Nephron (organoid): ENCODE measurements at regions not wholly inside any gene's neighbourhood (a gene's known extent, or its start where the extent isn't known, plus 50 kb on each side); places are given as distances from the start of the nearest gene placed in this dataset.

Source experiments
- H3K27ac Mint-ChIP-seq, 3 experiments: 2 replicates each; pipeline ENCODE4 v1.8.0; 2020; ENCODE audit warnings: mixed read lengths in 3 of 3, mild to moderate bottlenecking in 2 of 3, moderate library complexity in 1 of 3
- H3K27me3 Mint-ChIP-seq: 2 replicates; pipeline ENCODE4 v1.8.0; 2021; ENCODE audit warnings: low read depth, mild to moderate bottlenecking, moderate library complexity, mixed read lengths
- H3K36me3 Mint-ChIP-seq: 2 replicates; pipeline ENCODE4 v1.8.0; 2020; ENCODE audit warnings: low read depth, mixed read lengths
- H3K4me1 Mint-ChIP-seq: 2 replicates; pipeline ENCODE4 v1.8.0; 2020; ENCODE audit warnings: mixed read lengths
- H3K4me3 Mint-ChIP-seq, 3 experiments: 2 replicates each; pipeline ENCODE4 v1.8.0; 2020; ENCODE audit warnings: mild to moderate bottlenecking in 3 of 3, mixed read lengths in 3 of 3, moderate library complexity in 2 of 3
- H3K9me3 Mint-ChIP-seq: 2 replicates; pipeline ENCODE4 v1.8.0; 2020; ENCODE audit warnings: mixed read lengths
- TF ChIP-seq, protein P1 (sequence below), 3 experiments: fragments of 200-600 bp; sonication (generic); IDR thresholded peaks; one replicate each; pipeline ENCODE4 v1.5.0; 2021; ENCODE audit warnings: antibody characterized with exemption in 3 of 3; ENCODE audit not compliant: unreplicated experiment in 3 of 3

DNA sequence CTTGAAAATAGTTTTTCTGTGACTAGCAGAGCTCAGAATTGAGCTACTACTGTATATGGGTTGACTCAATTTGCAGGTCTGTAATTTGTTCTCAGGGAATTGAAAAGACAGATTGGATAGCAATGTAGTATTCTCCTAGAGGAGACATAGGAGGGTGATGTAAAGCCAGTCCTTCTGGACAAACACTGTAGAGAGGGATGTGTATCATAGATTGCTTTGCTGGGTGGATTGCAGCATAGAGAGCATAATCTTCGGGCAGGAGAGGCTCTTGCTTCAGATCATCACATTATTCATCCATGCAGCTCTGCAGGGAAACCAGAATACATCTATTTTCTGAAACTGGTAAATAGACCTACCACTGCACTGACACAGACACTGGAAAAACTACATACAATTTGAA lies 1110.5 kb downstream of the RAPGEF2 start:
- Mint-ChIP-seq H3K36me3 (no peaks in the 10 kb centered on the region), H3K9me3 (peaks cover 25% of the 10 kb centered on the region), H3K4me1 (no peaks in the 10 kb centered on the region), H3K4me3 (no peak overlapping the region), H3K27ac (no peak overlapping the region), H3K27me3 (no peaks in the 10 kb centered on the region)
- TF ChIP-seq, protein P1, sequence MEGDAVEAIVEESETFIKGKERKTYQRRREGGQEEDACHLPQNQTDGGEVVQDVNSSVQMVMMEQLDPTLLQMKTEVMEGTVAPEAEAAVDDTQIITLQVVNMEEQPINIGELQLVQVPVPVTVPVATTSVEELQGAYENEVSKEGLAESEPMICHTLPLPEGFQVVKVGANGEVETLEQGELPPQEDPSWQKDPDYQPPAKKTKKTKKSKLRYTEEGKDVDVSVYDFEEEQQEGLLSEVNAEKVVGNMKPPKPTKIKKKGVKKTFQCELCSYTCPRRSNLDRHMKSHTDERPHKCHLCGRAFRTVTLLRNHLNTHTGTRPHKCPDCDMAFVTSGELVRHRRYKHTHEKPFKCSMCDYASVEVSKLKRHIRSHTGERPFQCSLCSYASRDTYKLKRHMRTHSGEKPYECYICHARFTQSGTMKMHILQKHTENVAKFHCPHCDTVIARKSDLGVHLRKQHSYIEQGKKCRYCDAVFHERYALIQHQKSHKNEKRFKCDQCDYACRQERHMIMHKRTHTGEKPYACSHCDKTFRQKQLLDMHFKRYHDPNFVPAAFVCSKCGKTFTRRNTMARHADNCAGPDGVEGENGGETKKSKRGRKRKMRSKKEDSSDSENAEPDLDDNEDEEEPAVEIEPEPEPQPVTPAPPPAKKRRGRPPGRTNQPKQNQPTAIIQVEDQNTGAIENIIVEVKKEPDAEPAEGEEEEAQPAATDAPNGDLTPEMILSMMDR (IDR thresholded peaks at IDR 0.05; ENCODE audit: unreplicated experiment in 3 of 3): no peak

DNA sequence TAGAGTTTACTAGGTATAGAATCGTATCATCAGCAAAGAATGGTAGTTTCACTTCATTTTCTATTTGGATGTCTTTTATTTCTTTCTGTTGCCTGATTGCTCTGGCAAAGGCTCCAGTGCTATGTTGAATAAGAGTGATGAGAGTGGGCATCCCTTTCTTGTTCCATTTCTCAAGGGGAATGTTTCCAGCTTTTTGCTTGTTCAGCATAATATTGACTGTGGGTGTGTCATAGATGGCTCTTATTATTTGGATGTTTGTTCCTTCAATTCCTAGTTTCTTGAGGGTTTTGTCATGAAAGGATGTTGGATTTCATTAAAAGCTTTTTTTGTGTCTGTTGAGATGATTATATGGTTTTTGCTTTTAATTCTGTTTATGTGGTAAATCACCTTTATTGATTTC lies 1114.5 kb downstream of the RAPGEF2 start:
- Mint-ChIP-seq H3K27me3 (no peaks in the 10 kb centered on the region), H3K27ac (no peak overlapping the region), H3K4me1 (no peaks in the 10 kb centered on the region), H3K9me3 (peaks cover 43% of the 10 kb centered on the region), H3K36me3 (no peaks in the 10 kb centered on the region), H3K4me3 (no peak overlapping the region)
- TF ChIP-seq, protein P1 (IDR thresholded peaks at IDR 0.05; ENCODE audit: unreplicated experiment in 3 of 3): no peak

DNA sequence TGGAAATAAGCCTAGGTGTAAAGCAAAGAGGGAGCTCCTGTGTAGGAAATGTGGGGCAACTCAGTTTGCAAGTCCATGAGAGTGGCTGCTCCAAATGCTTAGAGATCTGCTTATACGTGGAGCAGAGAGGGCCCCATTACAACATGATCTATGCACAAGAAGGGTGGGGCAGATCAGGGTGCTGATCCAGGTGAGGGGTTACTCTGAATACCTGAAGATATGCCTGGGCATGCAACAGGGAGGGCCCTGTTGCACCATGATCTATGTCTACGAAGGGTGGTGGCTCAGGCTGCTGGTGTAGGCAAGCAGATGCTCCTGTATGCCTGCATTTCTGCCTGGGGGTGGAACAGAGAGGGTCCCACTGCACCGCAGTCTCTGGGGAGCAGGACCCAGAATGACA lies 1121.2 kb downstream of the RAPGEF2 start:
- Mint-ChIP-seq H3K36me3 (no peaks in the 10 kb centered on the region), H3K9me3 (peaks cover 14% of the 10 kb centered on the region), H3K27me3 (no peaks in the 10 kb centered on the region), H3K4me3 (no peak overlapping the region), H3K4me1 (no peaks in the 10 kb centered on the region), H3K27ac (no peak overlapping the region)
- TF ChIP-seq, protein P1 (IDR thresholded peaks at IDR 0.05; ENCODE audit: unreplicated experiment in 3 of 3): no peak

DNA sequence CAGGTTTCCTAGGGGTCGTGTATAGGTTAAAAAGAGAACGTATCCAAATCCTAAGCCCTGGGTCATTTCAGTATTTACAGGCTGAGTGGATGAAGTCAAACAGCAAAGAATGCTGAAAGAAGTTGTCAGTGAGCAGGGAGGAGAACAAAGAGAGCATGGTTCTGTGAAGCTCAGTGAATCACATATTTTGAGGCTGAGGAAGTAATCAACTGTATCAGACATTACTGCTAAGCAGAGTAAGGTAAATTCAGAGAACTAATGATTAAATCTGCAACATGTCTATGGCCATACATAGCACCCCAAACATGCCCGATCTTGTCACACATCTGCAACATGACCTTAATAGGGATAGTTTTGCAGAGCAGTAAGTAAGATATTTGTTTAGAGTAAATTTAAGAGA lies 1130.3 kb downstream of the RAPGEF2 start:
- Mint-ChIP-seq H3K4me3 (no peak overlapping the region), H3K27me3 (no peaks in the 10 kb centered on the region), H3K9me3 (no peaks in the 10 kb centered on the region), H3K4me1 (no peaks in the 10 kb centered on the region), H3K27ac (peak overlapping the region in 1 of 3 experiments; percentile 7), H3K36me3 (no peaks in the 10 kb centered on the region)
- TF ChIP-seq, protein P1 (IDR thresholded peaks at IDR 0.05; ENCODE audit: unreplicated experiment in 3 of 3): no peak

DNA sequence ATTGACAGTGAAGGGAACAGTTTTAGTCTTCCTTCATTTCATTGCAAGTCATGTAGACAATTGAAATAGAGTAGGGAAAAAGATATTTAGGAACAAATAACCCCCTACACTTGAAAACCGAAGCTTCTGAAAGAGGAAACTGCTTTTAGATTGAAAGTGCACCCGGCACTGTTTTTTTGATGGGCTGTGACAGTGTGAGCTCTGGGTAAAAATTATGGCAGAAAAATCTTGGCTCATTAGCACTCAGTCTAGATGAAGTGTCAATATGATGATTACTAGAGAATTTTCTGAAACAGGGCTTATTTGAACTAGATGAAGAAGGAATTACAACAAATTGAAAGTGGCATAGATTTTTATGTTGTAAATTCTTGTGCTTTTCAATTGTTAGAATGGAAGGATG lies 1132.4 kb downstream of the RAPGEF2 start:
- Mint-ChIP-seq H3K4me3 (no peak overlapping the region), H3K27ac (no peak overlapping the region)
- TF ChIP-seq, protein P1 (IDR thresholded peaks at IDR 0.05; ENCODE audit: unreplicated experiment in 3 of 3): no peak

DNA sequence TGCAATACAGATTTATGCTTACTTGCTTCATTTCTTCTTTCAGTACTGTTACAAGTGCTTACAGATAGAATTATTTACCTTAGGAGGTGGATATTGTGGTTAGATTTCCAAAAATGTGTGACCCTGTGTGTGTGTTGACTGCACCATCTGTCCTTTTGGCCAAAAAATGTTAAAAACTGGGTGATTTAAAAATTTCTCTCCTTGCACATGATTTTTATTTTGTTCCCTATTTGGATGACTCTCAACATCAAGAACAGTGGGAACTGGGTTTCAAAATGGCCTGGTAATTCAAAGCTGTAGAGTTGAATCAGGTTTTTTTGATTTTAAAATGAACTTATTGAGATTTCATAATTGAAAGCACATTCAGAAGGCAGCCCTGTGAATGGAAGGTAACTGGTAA lies 1132.9 kb downstream of the RAPGEF2 start:
- H3K36me3 Mint-ChIP-seq: no peaks in the 10 kb centered on the region
- no peaks in the 10 kb centered on the region for H3K27me3 Mint-ChIP-seq

More for the DNA sequence above, 1132.4 kb downstream of the RAPGEF2 start:
- H3K27me3 Mint-ChIP-seq: no peaks in the 10 kb centered on the region
- no peaks in the 10 kb centered on the region for H3K36me3 Mint-ChIP-seq
- no peaks in the 10 kb centered on the region for H3K4me1 Mint-ChIP-seq
- no peaks in the 10 kb centered on the region for H3K9me3 Mint-ChIP-seq

More for the DNA sequence above, 1132.9 kb downstream of the RAPGEF2 start:
- no peak overlapping the region for H3K27ac Mint-ChIP-seq
- H3K4me3 Mint-ChIP-seq: no peak overlapping the region
- no peaks in the 10 kb centered on the region for H3K4me1 Mint-ChIP-seq
- H3K9me3 Mint-ChIP-seq: no peaks in the 10 kb centered on the region
- TF ChIP-seq, protein P1 (IDR thresholded peaks at IDR 0.05; ENCODE audit: unreplicated experiment in 3 of 3): no peak
